ENCODE measurements at regions not wholly inside any gene's neighbourhood (a gene's known extent, or its start where the extent isn't known, plus 50 kb on each side); places are given as distances from the start of the nearest gene placed in this dataset.

- intact Hi-C loops (cut with DNase I; ENCODE audit: low total_unique reads), result no loop called here
- H3K4me3 ChIP-seq, result no peak overlapping the region
- no peak overlapping the region for H3K27ac ChIP-seq
- no peaks in the 10 kb centered on the region for H3K27me3 ChIP-seq
- no peak for DNase-seq
- no peaks in the 10 kb centered on the region for H3K9me3 ChIP-seq
- no peaks in the 10 kb centered on the region for H3K4me1 ChIP-seq
- no peak for TF ChIP-seq POLR2A (IDR thresholded peaks at IDR 0.05)
- peak in 1 of 4 experiments; percentile 10 for TF ChIP-seq CTCF (IDR thresholded peaks at IDR 0.05)
- no peaks in the 10 kb centered on the region for H3K36me3 ChIP-seq
These were observed 340.0 kb upstream of the MEX3C start for GRCh38 chr18:51537487-51537886.

GRCh38 chr18:51540562-51540961, 343.1 kb upstream of the MEX3C start:
- DNase-seq, result no peak
- Histone ChIP-seq H3K36me3 (no peaks in the 10 kb centered on the region), H3K9me3 (no peaks in the 10 kb centered on the region), H3K27me3 (no peaks in the 10 kb centered on the region), H3K27ac (no peak overlapping the region), H3K4me1 (no peaks in the 10 kb centered on the region), H3K4me3 (no peak overlapping the region)
- intact Hi-C loops (cut with DNase I; ENCODE audit: low total_unique reads), result no loop called here
- TF ChIP-seq CTCF (IDR thresholded peaks at IDR 0.05) (no peak), POLR2A (IDR thresholded peaks at IDR 0.05) (no peak)

GRCh38 chr18:51541230-51541629, 343.7 kb upstream of the MEX3C start:
- no peak for DNase-seq
- TF ChIP-seq POLR2A (IDR thresholded peaks at IDR 0.05), result no peak
- TF ChIP-seq CTCF (IDR thresholded peaks at IDR 0.05), result no peak
- H3K9me3 ChIP-seq, result no peaks in the 10 kb centered on the region
- H3K36me3 ChIP-seq, result no peaks in the 10 kb centered on the region
- intact Hi-C loops (cut with DNase I; ENCODE audit: low total_unique reads), result no loop called here
- H3K27ac ChIP-seq, result no peak overlapping the region
- H3K4me1 ChIP-seq, result no peaks in the 10 kb centered on the region
- H3K27me3 ChIP-seq, result no peaks in the 10 kb centered on the region
- H3K4me3 ChIP-seq, result no peak overlapping the region

- no peaks in the 10 kb centered on the region for H3K36me3 ChIP-seq
- no peak for DNase-seq
- TF ChIP-seq CTCF (IDR thresholded peaks at IDR 0.05) (no peak), POLR2A (IDR thresholded peaks at IDR 0.05) (no peak)
- intact Hi-C loops (cut with DNase I; ENCODE audit: low total_unique reads), result no loop called here
- H3K9me3 ChIP-seq, result no peaks in the 10 kb centered on the region
- H3K4me3 ChIP-seq, result no peak overlapping the region
- no peak overlapping the region for H3K27ac ChIP-seq
- H3K4me1 ChIP-seq, result no peaks in the 10 kb centered on the region
- H3K27me3 ChIP-seq, result no peaks in the 10 kb centered on the region
These were observed 346.2 kb upstream of the MEX3C start for GRCh38 chr18:51543658-51544155.

GRCh38 chr18:51545446-51545845, 348.0 kb upstream of the MEX3C start:
- no peaks in the 10 kb centered on the region for H3K9me3 ChIP-seq
- intact Hi-C loops (cut with DNase I; ENCODE audit: low total_unique reads), result no loop called here
- TF ChIP-seq POLR2A (IDR thresholded peaks at IDR 0.05) (no peak), CTCF (IDR thresholded peaks at IDR 0.05) (no peak)
- H3K27me3 ChIP-seq, result no peaks in the 10 kb centered on the region
- no peaks in the 10 kb centered on the region for H3K4me1 ChIP-seq
- H3K27ac ChIP-seq, result no peak overlapping the region
- no peaks in the 10 kb centered on the region for H3K36me3 ChIP-seq
- no peak for DNase-seq
- no peak overlapping the region for H3K4me3 ChIP-seq

All from uterus (tissue), 3 donors.